ENCODE measurements at regions not wholly inside any gene's neighbourhood (a gene's known extent, or its start where the extent isn't known, plus 50 kb on each side); places are given as distances from the start of the nearest gene placed in this dataset.

- Histone ChIP-seq H3K27me3 (ENCODE audit: control insufficient read depth in 4 of 4, insufficient read depth in 4 of 4, low read length in 3 of 4) (no peaks in the 10 kb centered on the region), H3K27ac (ENCODE audit: low read depth in 1 of 2, low read length in 2 of 2) (no peak overlapping the region), H3K4me1 (ENCODE audit: control insufficient read depth in 4 of 4, insufficient read depth in 4 of 4, low read length in 3 of 4) (no peaks in the 10 kb centered on the region), H3K36me3 (ENCODE audit: control insufficient read depth in 4 of 4, insufficient read depth in 3 of 4, low read depth in 1 of 4, low read length in 3 of 4) (no peaks in the 10 kb centered on the region), H3K9ac (ENCODE audit: low read depth in 1 of 2, low read length in 2 of 2) (no peak overlapping the region), H3K4me3 (ENCODE audit: low read depth in 1 of 3, low read length in 3 of 3) (no peak overlapping the region), H3K9me3 (ENCODE audit: control insufficient read depth in 4 of 4, low read length in 3 of 4) (no peaks in the 10 kb centered on the region)
- DNase-seq (ENCODE audit: low spot score) = no peak
- TF ChIP-seq FOXA2 (IDR thresholded peaks at IDR 0.05) = no peak
- TF ChIP-seq TAF1 (conservative IDR thresholded peaks at IDR 0.05) = no peak
- WGBS = 56% methylated on average over 3 of the region's 3 CpGs
Measured at GRCh38 chr6:112574190-112574589, 227.1 kb downstream of the RFPL4B start.

GRCh38 chr6:112575309-112575834, 228.2 kb downstream of the RFPL4B start:
- Histone ChIP-seq H3K27ac (ENCODE audit: low read depth in 1 of 2, low read length in 2 of 2) (no peak overlapping the region), H3K36me3 (ENCODE audit: control insufficient read depth in 4 of 4, insufficient read depth in 3 of 4, low read depth in 1 of 4, low read length in 3 of 4) (no peaks in the 10 kb centered on the region), H3K9me3 (ENCODE audit: control insufficient read depth in 4 of 4, low read length in 3 of 4) (no peaks in the 10 kb centered on the region), H3K27me3 (ENCODE audit: control insufficient read depth in 4 of 4, insufficient read depth in 4 of 4, low read length in 3 of 4) (no peaks in the 10 kb centered on the region), H3K4me3 (ENCODE audit: low read depth in 1 of 3, low read length in 3 of 3) (no peak overlapping the region), H3K4me1 (ENCODE audit: control insufficient read depth in 4 of 4, insufficient read depth in 4 of 4, low read length in 3 of 4) (no peaks in the 10 kb centered on the region), H3K9ac (ENCODE audit: low read depth in 1 of 2, low read length in 2 of 2) (no peak overlapping the region)
- DNase-seq (ENCODE audit: low spot score) = no peak
- WGBS = 82% methylated on average over 3 of the region's 3 CpGs
- no peak for TF ChIP-seq FOXA1 (IDR thresholded peaks at IDR 0.05)
- no peak for TF ChIP-seq REST (IDR thresholded peaks at IDR 0.05)
- TF ChIP-seq TAF1 (conservative IDR thresholded peaks at IDR 0.05) = no peak
- no peak for TF ChIP-seq HNF4G (IDR thresholded peaks at IDR 0.05)
- TF ChIP-seq RAD21 (IDR thresholded peaks at IDR 0.05) = no peak
- no peak for TF ChIP-seq YY1 (IDR thresholded peaks at IDR 0.05)
- TF ChIP-seq EGR1 (IDR thresholded peaks at IDR 0.05; ENCODE audit: low read depth in 2 of 2) = no peak
- no peak for TF ChIP-seq RXRA (IDR thresholded peaks at IDR 0.05)
- no peak for TF ChIP-seq MAX (IDR thresholded peaks at IDR 0.05)
- TF ChIP-seq ATF3 (IDR thresholded peaks at IDR 0.05) = no peak
- no peak for TF ChIP-seq SP1 (IDR thresholded peaks at IDR 0.05)
- no peak for TF ChIP-seq CTCF (IDR thresholded peaks at IDR 0.05; ENCODE audit: low read depth, low read length, missing input control)
- TF ChIP-seq JUND (IDR thresholded peaks at IDR 0.05) = no peak
- no peak for TF ChIP-seq GABPA (IDR thresholded peaks at IDR 0.05 in 1 of 2, conservative IDR thresholded peaks at IDR 0.05 in 1 of 2)
- TF ChIP-seq NR2F2 (IDR thresholded peaks at IDR 0.05) = no peak
- no peak for TF ChIP-seq HNF4A (conservative IDR thresholded peaks at IDR 0.05)
